ENCODE measurements at regions not wholly inside any gene's neighbourhood (a gene's known extent, or its start where the extent isn't known, plus 50 kb on each side); places are given as distances from the start of the nearest gene placed in this dataset.

- no peaks in the 10 kb centered on the region for H3K27me3 ChIP-seq (ENCODE audit: insufficient read depth, low read length, poor library complexity, severe bottlenecking)
- no peak overlapping the region for H3K4me2 ChIP-seq (ENCODE audit: low read depth, low read length, poor library complexity, severe bottlenecking)
- no peaks in the 10 kb centered on the region for H3K36me3 ChIP-seq (ENCODE audit: insufficient read depth, low read length)
- H3F3A ChIP-seq (ENCODE audit: low read depth) = no peaks in the 10 kb centered on the region
- no peaks in the 10 kb centered on the region for H3K79me2 ChIP-seq (ENCODE audit: insufficient read depth, low read length)
- H3K4me3 ChIP-seq (ENCODE audit: low read length, poor library complexity, severe bottlenecking) = no peak overlapping the region
- no peaks in the 10 kb centered on the region for H3K4me1 ChIP-seq (ENCODE audit: insufficient read depth, low read length, poor library complexity, severe bottlenecking)
- H2AFZ ChIP-seq (ENCODE audit: low read length) = no peak overlapping the region
- no peaks in the 10 kb centered on the region for H3K9me2 ChIP-seq (replicated peaks; ENCODE audit: low read depth, low read length)
- no peak for TF ChIP-seq EZH2phosphoT487 (IDR thresholded peaks at IDR 0.05; ENCODE audit: borderline replicate concordance)
- TF ChIP-seq CTCF (conservative IDR thresholded peaks at IDR 0.05; ENCODE audit: low read length) = no peak
- H3K9ac ChIP-seq (ENCODE audit: low read depth, low read length, poor library complexity, severe bottlenecking) = no peak overlapping the region
- H4K20me1 ChIP-seq (ENCODE audit: insufficient read depth, low read length, poor library complexity, severe bottlenecking) = no peaks in the 10 kb centered on the region
- no peaks in the 10 kb centered on the region for H3K9me3 ChIP-seq (ENCODE audit: insufficient read depth, low read depth, low read length)
Measured at GRCh38 chr11:128133501-128133900, 453.9 kb downstream of the ETS1 start.

GRCh38 chr11:128130052-128130451, 457.3 kb downstream of the ETS1 start:
- Histone ChIP-seq H3K27me3 (ENCODE audit: insufficient read depth, low read length, poor library complexity, severe bottlenecking) (no peaks in the 10 kb centered on the region), H3K9me3 (ENCODE audit: insufficient read depth, low read depth, low read length) (no peaks in the 10 kb centered on the region), H2AFZ (ENCODE audit: low read length) (no peak overlapping the region), H3K36me3 (ENCODE audit: insufficient read depth, low read length) (no peaks in the 10 kb centered on the region), H3K79me2 (ENCODE audit: insufficient read depth, low read length) (no peaks in the 10 kb centered on the region), H3K9ac (ENCODE audit: low read depth, low read length, poor library complexity, severe bottlenecking) (no peak overlapping the region), H3K4me2 (ENCODE audit: low read depth, low read length, poor library complexity, severe bottlenecking) (no peak overlapping the region), H4K20me1 (ENCODE audit: insufficient read depth, low read length, poor library complexity, severe bottlenecking) (no peaks in the 10 kb centered on the region), H3K9me2 (replicated peaks; ENCODE audit: low read depth, low read length) (no peaks in the 10 kb centered on the region), H3F3A (ENCODE audit: low read depth) (no peaks in the 10 kb centered on the region), H3K4me3 (ENCODE audit: low read length, poor library complexity, severe bottlenecking) (no peak overlapping the region), H3K4me1 (ENCODE audit: insufficient read depth, low read length, poor library complexity, severe bottlenecking) (no peaks in the 10 kb centered on the region)
- TF ChIP-seq CTCF (conservative IDR thresholded peaks at IDR 0.05; ENCODE audit: low read length) (no peak), EZH2phosphoT487 (IDR thresholded peaks at IDR 0.05; ENCODE audit: borderline replicate concordance) (no peak)

DNA sequence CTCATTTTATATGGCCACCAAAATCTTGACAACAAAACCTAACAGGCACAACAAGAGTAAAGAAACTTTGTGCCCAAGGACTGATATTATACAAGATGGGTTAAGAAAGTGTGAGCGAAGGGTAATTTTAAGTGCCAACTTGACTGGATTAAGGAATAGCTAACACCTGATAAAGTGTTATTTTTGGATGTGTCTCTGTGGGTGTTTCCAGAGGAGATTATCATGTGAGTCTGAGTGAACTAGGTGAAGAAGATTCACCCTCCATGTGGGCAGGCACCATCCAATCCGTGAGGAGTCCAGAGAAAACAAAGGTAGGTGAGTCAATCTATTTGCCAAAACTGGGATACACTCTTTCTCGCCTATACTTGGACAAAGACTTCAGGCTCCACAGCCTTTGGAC, 461.6 kb downstream of the ETS1 start:
- H2AFZ ChIP-seq (ENCODE audit: low read length) = no peak overlapping the region
- TF ChIP-seq CTCF (conservative IDR thresholded peaks at IDR 0.05; ENCODE audit: low read length) (no peak), EZH2phosphoT487 (IDR thresholded peaks at IDR 0.05; ENCODE audit: borderline replicate concordance) (no peak)

More for the DNA sequence above, 461.6 kb downstream of the ETS1 start:
- H3K36me3 ChIP-seq (ENCODE audit: insufficient read depth, low read length) = no peaks in the 10 kb centered on the region
- H3K9me3 ChIP-seq (ENCODE audit: insufficient read depth, low read depth, low read length) = no peaks in the 10 kb centered on the region
- no peaks in the 10 kb centered on the region for H3K4me1 ChIP-seq (ENCODE audit: insufficient read depth, low read length, poor library complexity, severe bottlenecking)
- no peaks in the 10 kb centered on the region for H4K20me1 ChIP-seq (ENCODE audit: insufficient read depth, low read length, poor library complexity, severe bottlenecking)
- no peak overlapping the region for H3K4me3 ChIP-seq (ENCODE audit: low read length, poor library complexity, severe bottlenecking)
- H3K79me2 ChIP-seq (ENCODE audit: insufficient read depth, low read length) = no peaks in the 10 kb centered on the region
- no peaks in the 10 kb centered on the region for H3K27me3 ChIP-seq (ENCODE audit: insufficient read depth, low read length, poor library complexity, severe bottlenecking)
- no peaks in the 10 kb centered on the region for H3K9me2 ChIP-seq (replicated peaks; ENCODE audit: low read depth, low read length)
- no peak overlapping the region for H3K9ac ChIP-seq (ENCODE audit: low read depth, low read length, poor library complexity, severe bottlenecking)
- H3K4me2 ChIP-seq (ENCODE audit: low read depth, low read length, poor library complexity, severe bottlenecking) = no peak overlapping the region
- no peaks in the 10 kb centered on the region for H3F3A ChIP-seq (ENCODE audit: low read depth)
